ENCODE measurements at regions not wholly inside any gene's neighbourhood (a gene's known extent, or its start where the extent isn't known, plus 50 kb on each side); places are given as distances from the start of the nearest gene placed in this dataset.

GRCh38 chr13:71320452-71320851 lies 546.6 kb downstream of the DACH1 start:
- TF ChIP-seq CTCF (IDR thresholded peaks at IDR 0.05), result no peak
- no peak for TF ChIP-seq NPAS2 (CRISPR knock-in tag; IDR thresholded peaks at IDR 0.05; ENCODE audit: borderline replicate concordance)
- TF ChIP-seq POLR2A (IDR thresholded peaks at IDR 0.05; ENCODE audit: low read length), result no peak
- TF ChIP-seq REST (IDR thresholded peaks at IDR 0.05), result no peak
- no peak for TF ChIP-seq KDM5A (IDR thresholded peaks at IDR 0.05)
- no peak for TF ChIP-seq NFE2L2 (conservative IDR thresholded peaks at IDR 0.05; ENCODE audit: low read length)
- TF ChIP-seq, protein P1, sequence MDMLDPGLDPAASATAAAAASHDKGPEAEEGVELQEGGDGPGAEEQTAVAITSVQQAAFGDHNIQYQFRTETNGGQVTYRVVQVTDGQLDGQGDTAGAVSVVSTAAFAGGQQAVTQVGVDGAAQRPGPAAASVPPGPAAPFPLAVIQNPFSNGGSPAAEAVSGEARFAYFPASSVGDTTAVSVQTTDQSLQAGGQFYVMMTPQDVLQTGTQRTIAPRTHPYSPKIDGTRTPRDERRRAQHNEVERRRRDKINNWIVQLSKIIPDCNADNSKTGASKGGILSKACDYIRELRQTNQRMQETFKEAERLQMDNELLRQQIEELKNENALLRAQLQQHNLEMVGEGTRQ (IDR thresholded peaks at IDR 0.05), result no peak
- no peak for TF ChIP-seq EP300 (IDR thresholded peaks at IDR 0.05)
- no peak for TF ChIP-seq CHD2 (IDR thresholded peaks at IDR 0.05; ENCODE audit: low read length, partially characterized antibody)
- no peak for TF ChIP-seq ESRRA (IDR thresholded peaks at IDR 0.05; ENCODE audit: borderline replicate concordance, low read length)
- TF ChIP-seq HDAC2 (IDR thresholded peaks at IDR 0.05), result no peak
- no peak for TF ChIP-seq SREBF2 (IDR thresholded peaks at IDR 0.05)
- TF ChIP-seq, protein P2, sequence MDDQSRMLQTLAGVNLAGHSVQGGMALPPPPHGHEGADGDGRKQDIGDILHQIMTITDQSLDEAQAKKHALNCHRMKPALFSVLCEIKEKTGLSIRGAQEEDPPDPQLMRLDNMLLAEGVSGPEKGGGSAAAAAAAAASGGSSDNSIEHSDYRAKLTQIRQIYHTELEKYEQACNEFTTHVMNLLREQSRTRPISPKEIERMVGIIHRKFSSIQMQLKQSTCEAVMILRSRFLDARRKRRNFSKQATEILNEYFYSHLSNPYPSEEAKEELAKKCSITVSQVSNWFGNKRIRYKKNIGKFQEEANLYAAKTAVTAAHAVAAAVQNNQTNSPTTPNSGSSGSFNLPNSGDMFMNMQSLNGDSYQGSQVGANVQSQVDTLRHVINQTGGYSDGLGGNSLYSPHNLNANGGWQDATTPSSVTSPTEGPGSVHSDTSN (IDR thresholded peaks at IDR 0.05), result no peak
- TF ChIP-seq JUNB (IDR thresholded peaks at IDR 0.05), result no peak
